Liver (tissue), 8 donors: ENCODE measurements at regions not wholly inside any gene's neighbourhood (a gene's known extent, or its start where the extent isn't known, plus 50 kb on each side); places are given as distances from the start of the nearest gene placed in this dataset.

Experiments used
- DNase-seq: peaks from one replicate; pipeline ENCODE4 v3.0.0-alpha.2; 2017; ENCODE audit warnings: low spot score
- H3K27ac ChIP-seq, 2 donors: one replicate each; pipeline ENCODE4 v1.7.0; 2013; ENCODE audit warnings: inconsistent platforms in 2 of 2, low read length in 2 of 2, control low read depth in 1 of 2, low read depth in 1 of 2, mild to moderate bottlenecking in 1 of 2
- H3K27me3 ChIP-seq, 4 donors: one replicate each; pipeline versions ENCODE4 v1.6.1 to v1.7.0; 2013; ENCODE audit warnings: low read length in 3 of 4, inconsistent platforms in 1 of 4, mild to moderate bottlenecking in 1 of 4, moderate library complexity in 1 of 4; ENCODE audit not compliant: control insufficient read depth in 4 of 4, insufficient read depth in 4 of 4
- H3K36me3 ChIP-seq, 4 donors: one replicate each; pipeline versions ENCODE4 v1.6.1 to v1.7.0; 2013; ENCODE audit warnings: low read length in 3 of 4, mild to moderate bottlenecking in 3 of 4, low read depth in 1 of 4, moderate library complexity in 1 of 4; ENCODE audit not compliant: control insufficient read depth in 4 of 4, insufficient read depth in 3 of 4
- H3K4me1 ChIP-seq, 4 donors: one replicate each; pipeline versions ENCODE4 v1.6.1 to v1.7.0; 2013; ENCODE audit warnings: low read length in 3 of 4, mild to moderate bottlenecking in 3 of 4, moderate library complexity in 1 of 4; ENCODE audit not compliant: control insufficient read depth in 4 of 4, insufficient read depth in 4 of 4
- H3K4me3 ChIP-seq, 3 donors: one replicate each; pipeline versions ENCODE4 v1.6.1 to v1.7.0; 2013; ENCODE audit warnings: low read length in 3 of 3, control low read depth in 1 of 3, low read depth in 1 of 3, mild to moderate bottlenecking in 1 of 3
- H3K9ac ChIP-seq, 2 donors: one replicate each; pipeline ENCODE4 v1.7.0; 2013; ENCODE audit warnings: low read length in 2 of 2, mild to moderate bottlenecking in 2 of 2, moderate library complexity in 2 of 2, control low read depth in 1 of 2, low read depth in 1 of 2
- H3K9me3 ChIP-seq, 4 donors: one replicate each; pipeline versions ENCODE4 v1.6.1 to v1.7.0; 2013; ENCODE audit warnings: low read length in 3 of 4; ENCODE audit not compliant: control insufficient read depth in 4 of 4
- EGR1 ChIP-seq, 2 donors: IDR thresholded peaks; 2 replicates each; pipeline ENCODE4 v1.6.1; 2016 to 2018; ENCODE audit warnings: antibody characterized with exemption in 2 of 2, low read depth in 2 of 2
- FOXA2 ChIP-seq: IDR thresholded peaks from 2 replicates; pipeline ENCODE4 v1.6.1; 2016; ENCODE audit warnings: antibody characterized with exemption
- HNF4A ChIP-seq, 2 donors: conservative IDR thresholded peaks; 2 replicates each; pipeline ENCODE4 v1.6.1; 2016; ENCODE audit warnings: antibody characterized with exemption in 2 of 2, mild to moderate bottlenecking in 2 of 2
- HNF4G ChIP-seq: IDR thresholded peaks from 2 replicates; pipeline ENCODE4 v1.6.1; 2016; ENCODE audit warnings: antibody characterized with exemption
- NR2F2 ChIP-seq: IDR thresholded peaks from 2 replicates; pipeline ENCODE4 v1.6.1; 2016; ENCODE audit warnings: antibody characterized with exemption
- RAD21 ChIP-seq, 2 donors: IDR thresholded peaks; 2 replicates each; pipeline ENCODE4 v1.6.1; 2016; ENCODE audit warnings: antibody characterized with exemption in 2 of 2, mild to moderate bottlenecking in 2 of 2
- RXRA ChIP-seq, 2 donors: IDR thresholded peaks; 2 replicates each; pipeline ENCODE4 v1.6.1; 2017 to 2018; ENCODE audit warnings: antibody characterized with exemption in 2 of 2, mild to moderate bottlenecking in 1 of 2
- SP1 ChIP-seq: IDR thresholded peaks from 2 replicates; pipeline ENCODE4 v1.6.1; 2018; ENCODE audit warnings: antibody characterized with exemption, mild to moderate bottlenecking
- TAF1 ChIP-seq: conservative IDR thresholded peaks from 2 replicates; pipeline ENCODE4 v1.6.1; 2016; ENCODE audit warnings: antibody characterized with exemption, mild to moderate bottlenecking
- YY1 ChIP-seq: IDR thresholded peaks from 2 replicates; pipeline ENCODE4 v1.6.1; 2016; ENCODE audit warnings: antibody characterized with exemption, mild to moderate bottlenecking
- WGBS: extraction: QIAGEN DNeasy Blood & Tissue Kit; methylation state at CpG from one replicate; pipeline ENCODE4 v1.1.7; 2013; 5-methylcytosine and 5-hydroxymethylcytosine counted together
- TF ChIP-seq, protein P1 (sequence below): IDR thresholded peaks from 2 replicates; pipeline ENCODE4 v1.6.1; 2016; ENCODE audit warnings: antibody characterized with exemption
- TF ChIP-seq, protein P2 (sequence below): IDR thresholded peaks from 2 replicates; pipeline ENCODE4 v1.6.1; 2016; ENCODE audit warnings: antibody characterized with exemption, mild to moderate bottlenecking
- TF ChIP-seq, protein P3 (sequence below): IDR thresholded peaks from 2 replicates; pipeline ENCODE4 v1.6.1; 2016; ENCODE audit warnings: antibody characterized with exemption
- TF ChIP-seq, protein P4 (sequence below): IDR thresholded peaks from 2 replicates; pipeline ENCODE4 v1.6.1; 2016; ENCODE audit warnings: antibody characterized with exemption
- TF ChIP-seq, protein P5 (sequence below): fragments of 150-350 bp; IDR thresholded peaks from 2 replicates; pipeline ENCODE4 v1.5.1; 2017; ENCODE audit warnings: improper control_type of control experiment, low read depth, low read length; ENCODE audit not compliant: missing input control
- donor health status: healthy.
- donor health status: healthy.
- donor health status: healthy.
- donor health status: healthy.
- donor health status: healthy.

DNA sequence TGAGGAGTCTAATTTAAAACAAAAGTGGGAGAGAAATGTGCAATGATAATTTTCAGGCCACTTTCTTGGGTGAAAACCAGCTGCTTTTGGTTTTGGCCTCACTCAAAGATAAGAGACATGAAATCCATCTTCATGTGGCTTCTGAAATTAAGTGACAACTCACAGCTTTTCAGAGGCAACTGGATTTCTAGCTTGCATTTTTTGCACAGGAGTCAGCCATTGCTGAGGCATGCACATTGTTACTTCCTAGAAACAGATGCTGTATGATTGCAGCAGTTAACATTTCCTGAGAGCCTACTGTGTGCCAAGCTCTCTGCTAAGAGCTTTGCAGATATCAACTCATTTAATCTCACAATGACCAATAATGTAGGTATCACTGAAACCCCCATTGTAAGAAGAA is 562.6 kb downstream of the NR2F1-AS1 start:
- Histone ChIP-seq H3K4me1 (no peaks in the 10 kb centered on the region), H3K27ac (no peak overlapping the region), H3K36me3 (no peaks in the 10 kb centered on the region), H3K4me3 (no peak overlapping the region), H3K9me3 (no peaks in the 10 kb centered on the region), H3K27me3 (no peaks in the 10 kb centered on the region), H3K9ac (no peak overlapping the region)
- DNase-seq = no peak
- no peak for TF ChIP-seq EGR1 (IDR thresholded peaks at IDR 0.05; ENCODE audit: low read depth in 2 of 2)
- TF ChIP-seq RAD21 (IDR thresholded peaks at IDR 0.05) = no peak
- no peak for TF ChIP-seq RXRA (IDR thresholded peaks at IDR 0.05)

DNA sequence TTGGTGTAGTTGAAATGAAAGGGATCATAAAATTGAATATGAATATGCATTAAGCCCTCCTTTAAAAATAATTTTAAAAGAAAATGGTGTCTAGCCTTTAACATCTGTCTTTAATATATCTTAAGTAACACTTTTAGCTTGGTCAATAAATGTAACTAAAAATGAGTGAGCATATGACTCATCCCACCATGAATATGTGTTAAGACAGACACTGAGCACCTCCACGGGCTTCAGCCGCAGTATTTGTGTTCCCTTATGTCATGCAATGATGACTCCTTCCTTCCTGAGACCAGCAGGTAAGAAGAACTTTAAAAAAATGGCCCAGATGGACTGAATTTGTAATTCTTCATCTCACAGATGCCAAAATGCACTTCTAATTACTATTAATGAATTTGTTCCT is 563.2 kb downstream of the NR2F1-AS1 start:
- H3K9ac ChIP-seq = no peak overlapping the region
- H3K27me3 ChIP-seq = no peaks in the 10 kb centered on the region
- H3K27ac ChIP-seq = no peak overlapping the region
- no peaks in the 10 kb centered on the region for H3K4me1 ChIP-seq
- H3K4me3 ChIP-seq = no peak overlapping the region
- WGBS = 83% methylated on average over 2 of the region's 2 CpGs
- no peaks in the 10 kb centered on the region for H3K9me3 ChIP-seq
- TF ChIP-seq YY1 (no peak), EGR1 (IDR thresholded peaks at IDR 0.05; ENCODE audit: low read depth in 2 of 2) (no peak), NR2F2 (no peak), HNF4A (conservative IDR thresholded peaks at IDR 0.05) (no peak), SP1 (no peak), RAD21 (IDR thresholded peaks at IDR 0.05) (no peak), RXRA (IDR thresholded peaks at IDR 0.05) (no peak), FOXA2 (no peak), TAF1 (no peak), HNF4G (no peak)
- TF ChIP-seq, protein P1, sequence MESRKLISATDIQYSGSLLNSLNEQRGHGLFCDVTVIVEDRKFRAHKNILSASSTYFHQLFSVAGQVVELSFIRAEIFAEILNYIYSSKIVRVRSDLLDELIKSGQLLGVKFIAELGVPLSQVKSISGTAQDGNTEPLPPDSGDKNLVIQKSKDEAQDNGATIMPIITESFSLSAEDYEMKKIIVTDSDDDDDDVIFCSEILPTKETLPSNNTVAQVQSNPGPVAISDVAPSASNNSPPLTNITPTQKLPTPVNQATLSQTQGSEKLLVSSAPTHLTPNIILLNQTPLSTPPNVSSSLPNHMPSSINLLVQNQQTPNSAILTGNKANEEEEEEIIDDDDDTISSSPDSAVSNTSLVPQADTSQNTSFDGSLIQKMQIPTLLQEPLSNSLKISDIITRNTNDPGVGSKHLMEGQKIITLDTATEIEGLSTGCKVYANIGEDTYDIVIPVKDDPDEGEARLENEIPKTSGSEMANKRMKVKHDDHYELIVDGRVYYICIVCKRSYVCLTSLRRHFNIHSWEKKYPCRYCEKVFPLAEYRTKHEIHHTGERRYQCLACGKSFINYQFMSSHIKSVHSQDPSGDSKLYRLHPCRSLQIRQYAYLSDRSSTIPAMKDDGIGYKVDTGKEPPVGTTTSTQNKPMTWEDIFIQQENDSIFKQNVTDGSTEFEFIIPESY = no peak
- TF ChIP-seq, protein P2, sequence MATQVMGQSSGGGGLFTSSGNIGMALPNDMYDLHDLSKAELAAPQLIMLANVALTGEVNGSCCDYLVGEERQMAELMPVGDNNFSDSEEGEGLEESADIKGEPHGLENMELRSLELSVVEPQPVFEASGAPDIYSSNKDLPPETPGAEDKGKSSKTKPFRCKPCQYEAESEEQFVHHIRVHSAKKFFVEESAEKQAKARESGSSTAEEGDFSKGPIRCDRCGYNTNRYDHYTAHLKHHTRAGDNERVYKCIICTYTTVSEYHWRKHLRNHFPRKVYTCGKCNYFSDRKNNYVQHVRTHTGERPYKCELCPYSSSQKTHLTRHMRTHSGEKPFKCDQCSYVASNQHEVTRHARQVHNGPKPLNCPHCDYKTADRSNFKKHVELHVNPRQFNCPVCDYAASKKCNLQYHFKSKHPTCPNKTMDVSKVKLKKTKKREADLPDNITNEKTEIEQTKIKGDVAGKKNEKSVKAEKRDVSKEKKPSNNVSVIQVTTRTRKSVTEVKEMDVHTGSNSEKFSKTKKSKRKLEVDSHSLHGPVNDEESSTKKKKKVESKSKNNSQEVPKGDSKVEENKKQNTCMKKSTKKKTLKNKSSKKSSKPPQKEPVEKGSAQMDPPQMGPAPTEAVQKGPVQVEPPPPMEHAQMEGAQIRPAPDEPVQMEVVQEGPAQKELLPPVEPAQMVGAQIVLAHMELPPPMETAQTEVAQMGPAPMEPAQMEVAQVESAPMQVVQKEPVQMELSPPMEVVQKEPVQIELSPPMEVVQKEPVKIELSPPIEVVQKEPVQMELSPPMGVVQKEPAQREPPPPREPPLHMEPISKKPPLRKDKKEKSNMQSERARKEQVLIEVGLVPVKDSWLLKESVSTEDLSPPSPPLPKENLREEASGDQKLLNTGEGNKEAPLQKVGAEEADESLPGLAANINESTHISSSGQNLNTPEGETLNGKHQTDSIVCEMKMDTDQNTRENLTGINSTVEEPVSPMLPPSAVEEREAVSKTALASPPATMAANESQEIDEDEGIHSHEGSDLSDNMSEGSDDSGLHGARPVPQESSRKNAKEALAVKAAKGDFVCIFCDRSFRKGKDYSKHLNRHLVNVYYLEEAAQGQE = no peak
- TF ChIP-seq, protein P3, sequence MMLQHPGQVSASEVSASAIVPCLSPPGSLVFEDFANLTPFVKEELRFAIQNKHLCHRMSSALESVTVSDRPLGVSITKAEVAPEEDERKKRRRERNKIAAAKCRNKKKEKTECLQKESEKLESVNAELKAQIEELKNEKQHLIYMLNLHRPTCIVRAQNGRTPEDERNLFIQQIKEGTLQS = no peak
- TF ChIP-seq, protein P4, sequence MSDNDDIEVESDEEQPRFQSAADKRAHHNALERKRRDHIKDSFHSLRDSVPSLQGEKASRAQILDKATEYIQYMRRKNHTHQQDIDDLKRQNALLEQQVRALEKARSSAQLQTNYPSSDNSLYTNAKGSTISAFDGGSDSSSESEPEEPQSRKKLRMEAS = no peak
- TF ChIP-seq, protein P5, sequence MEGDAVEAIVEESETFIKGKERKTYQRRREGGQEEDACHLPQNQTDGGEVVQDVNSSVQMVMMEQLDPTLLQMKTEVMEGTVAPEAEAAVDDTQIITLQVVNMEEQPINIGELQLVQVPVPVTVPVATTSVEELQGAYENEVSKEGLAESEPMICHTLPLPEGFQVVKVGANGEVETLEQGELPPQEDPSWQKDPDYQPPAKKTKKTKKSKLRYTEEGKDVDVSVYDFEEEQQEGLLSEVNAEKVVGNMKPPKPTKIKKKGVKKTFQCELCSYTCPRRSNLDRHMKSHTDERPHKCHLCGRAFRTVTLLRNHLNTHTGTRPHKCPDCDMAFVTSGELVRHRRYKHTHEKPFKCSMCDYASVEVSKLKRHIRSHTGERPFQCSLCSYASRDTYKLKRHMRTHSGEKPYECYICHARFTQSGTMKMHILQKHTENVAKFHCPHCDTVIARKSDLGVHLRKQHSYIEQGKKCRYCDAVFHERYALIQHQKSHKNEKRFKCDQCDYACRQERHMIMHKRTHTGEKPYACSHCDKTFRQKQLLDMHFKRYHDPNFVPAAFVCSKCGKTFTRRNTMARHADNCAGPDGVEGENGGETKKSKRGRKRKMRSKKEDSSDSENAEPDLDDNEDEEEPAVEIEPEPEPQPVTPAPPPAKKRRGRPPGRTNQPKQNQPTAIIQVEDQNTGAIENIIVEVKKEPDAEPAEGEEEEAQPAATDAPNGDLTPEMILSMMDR = no peak
- no peak for DNase-seq
- H3K36me3 ChIP-seq = no peaks in the 10 kb centered on the region
